ENCODE measurements at regions not wholly inside any gene's neighbourhood (a gene's known extent, or its start where the extent isn't known, plus 50 kb on each side); places are given as distances from the start of the nearest gene placed in this dataset.
"Not testable (repeated sequence)": the region's sequence is repeated elsewhere in the genome, so short reads cannot be mapped to it uniquely, and the experiment has no call there.

- not testable (repeated sequence) for DNase-seq (ENCODE audit: low read depth)
Observed at GRCh38 chr15:34528055-34528754, 55.2 kb downstream of the GOLGA8B start.

- not testable (repeated sequence) for DNase-seq (ENCODE audit: low read depth)
Observed at GRCh38 chr15:34527641-34528040, 55.8 kb downstream of the GOLGA8B start.

GRCh38 chr15:34523849-34524248 is 59.6 kb downstream of the GOLGA8B start:
- DNase-seq (ENCODE audit: low read depth) = not testable (repeated sequence)

GRCh38 chr15:34522601-34523000 is 60.9 kb downstream of the GOLGA8B start:
- not testable (repeated sequence) for DNase-seq (ENCODE audit: low read depth)

GRCh38 chr15:34521802-34522485 is 61.5 kb downstream of the GOLGA8B start:
- not testable (repeated sequence) for DNase-seq (ENCODE audit: low read depth)

- DNase-seq (ENCODE audit: low read depth) = no peak
Observed at GRCh38 chr15:34520566-34520965, 62.9 kb downstream of the GOLGA8B start.

- not testable (repeated sequence) for DNase-seq (ENCODE audit: low read depth)
Observed at GRCh38 chr15:34520010-34520409, 63.4 kb downstream of the GOLGA8B start.

- peak; percentile 19 for DNase-seq (ENCODE audit: low read depth)
Observed at GRCh38 chr15:34514251-34514670, 69.2 kb downstream of the GOLGA8B start.

- no peak for DNase-seq (ENCODE audit: low read depth)
Observed at GRCh38 chr15:34512628-34513027, 70.8 kb downstream of the GOLGA8B start.

- DNase-seq (ENCODE audit: low read depth) = no peak
Observed at GRCh38 chr15:34501131-34501530, 63.5 kb upstream of the GOLGA8A start.

- DNase-seq (ENCODE audit: low read depth) = no peak
Observed at GRCh38 chr15:34496207-34496995, 58.8 kb upstream of the GOLGA8A start.

- not testable (repeated sequence) for DNase-seq (ENCODE audit: low read depth)
Observed at GRCh38 chr15:34495707-34496106, 58.1 kb upstream of the GOLGA8A start.

- DNase-seq (ENCODE audit: low read depth) = no peak
Observed at GRCh38 chr15:34494084-34494399, 56.4 kb upstream of the GOLGA8A start.

GRCh38 chr15:34493001-34493400 is 55.4 kb upstream of the GOLGA8A start:
- no peak for DNase-seq (ENCODE audit: low read depth)

- DNase-seq (ENCODE audit: low read depth) = not testable (repeated sequence)
Observed at GRCh38 chr15:34491488-34491887, 53.9 kb upstream of the GOLGA8A start.

- no peak for DNase-seq (ENCODE audit: low read depth)
Observed at GRCh38 chr15:34490417-34491193, 53.0 kb upstream of the GOLGA8A start.

- not testable (repeated sequence) for DNase-seq (ENCODE audit: low read depth)
Observed at GRCh38 chr15:34488973-34489959, 51.7 kb upstream of the GOLGA8A start.
